ENCODE measurements at regions not wholly inside any gene's neighbourhood (a gene's known extent, or its start where the extent isn't known, plus 50 kb on each side); places are given as distances from the start of the nearest gene placed in this dataset.

- no peak overlapping the region for H3K9ac ChIP-seq (ENCODE audit: low read length)
- no peaks in the 10 kb centered on the region for H3K79me2 ChIP-seq (replicated peaks; ENCODE audit: insufficient read depth, low read length)
- H3K9me3 ChIP-seq (ENCODE audit: low read length) = no peaks in the 10 kb centered on the region
- no peak overlapping the region for H2AFZ ChIP-seq (ENCODE audit: low read depth, low read length)
- no peaks in the 10 kb centered on the region for H3K36me3 ChIP-seq (ENCODE audit: insufficient read depth, low read length)
- no peaks in the 10 kb centered on the region for H3K27me3 ChIP-seq (ENCODE audit: insufficient read depth, low read depth, low read length)
- no peak overlapping the region for H3K4me3 ChIP-seq (ENCODE audit: low read length)
- no peaks in the 10 kb centered on the region for H4K20me1 ChIP-seq (ENCODE audit: insufficient read depth)
- TF ChIP-seq SMC3 (conservative IDR thresholded peaks at IDR 0.05; ENCODE audit: poor library complexity) = no peak
- TF ChIP-seq RAD21 (conservative IDR thresholded peaks at IDR 0.05) = no peak
- TF ChIP-seq REST (IDR thresholded peaks at IDR 0.05; ENCODE audit: borderline replicate concordance) = no peak
- no peak for TF ChIP-seq POLR2AphosphoS5 (IDR thresholded peaks at IDR 0.05)
- TF ChIP-seq CTCF (IDR thresholded peaks at IDR 0.05; ENCODE audit: poor library complexity, severe bottlenecking) = no peak
- TF ChIP-seq MXI1 (conservative IDR thresholded peaks at IDR 0.05; ENCODE audit: poor library complexity, severe bottlenecking) = no peak
- no peak for TF ChIP-seq EZH2 (IDR thresholded peaks at IDR 0.05; ENCODE audit: borderline replicate concordance, insufficient read depth, low read length, poor library complexity, severe bottlenecking)
- TF ChIP-seq EP300 (conservative IDR thresholded peaks at IDR 0.05; ENCODE audit: poor library complexity, severe bottlenecking) = no peak
- TF ChIP-seq TAF1 (IDR thresholded peaks at IDR 0.05; ENCODE audit: low read depth) = no peak
- H3K9me2 ChIP-seq (ENCODE audit: insufficient read depth, low read length) = no peaks in the 10 kb centered on the region
- H3F3A ChIP-seq (ENCODE audit: insufficient read depth, low read length, poor library complexity, severe bottlenecking) = no peaks in the 10 kb centered on the region
- no peak overlapping the region for H3K27ac ChIP-seq (ENCODE audit: low read length)
- no peak overlapping the region for H3K4me2 ChIP-seq (ENCODE audit: low read length)
Observed at GRCh38 chr13:71378961-71379905, 487.8 kb downstream of the DACH1 start.

- Histone ChIP-seq H3F3A (ENCODE audit: insufficient read depth, low read length, poor library complexity, severe bottlenecking) (no peaks in the 10 kb centered on the region), H3K27me3 (ENCODE audit: insufficient read depth, low read depth, low read length) (no peaks in the 10 kb centered on the region), H3K9me3 (ENCODE audit: low read length) (no peaks in the 10 kb centered on the region), H3K4me3 (ENCODE audit: low read length) (no peak overlapping the region), H3K36me3 (ENCODE audit: insufficient read depth, low read length) (no peaks in the 10 kb centered on the region), H2AFZ (ENCODE audit: low read depth, low read length) (no peak overlapping the region), H3K9me2 (ENCODE audit: insufficient read depth, low read length) (no peaks in the 10 kb centered on the region), H4K20me1 (ENCODE audit: insufficient read depth) (no peaks in the 10 kb centered on the region), H3K79me2 (replicated peaks; ENCODE audit: insufficient read depth, low read length) (no peaks in the 10 kb centered on the region), H3K9ac (ENCODE audit: low read length) (no peak overlapping the region), H3K27ac (ENCODE audit: low read length) (no peak overlapping the region), H3K4me2 (ENCODE audit: low read length) (no peak overlapping the region)
- TF ChIP-seq CTCF (IDR thresholded peaks at IDR 0.05; ENCODE audit: poor library complexity, severe bottlenecking) (no peak), EP300 (conservative IDR thresholded peaks at IDR 0.05; ENCODE audit: poor library complexity, severe bottlenecking) (no peak), TAF1 (IDR thresholded peaks at IDR 0.05; ENCODE audit: low read depth) (no peak), POLR2AphosphoS5 (IDR thresholded peaks at IDR 0.05) (no peak), REST (IDR thresholded peaks at IDR 0.05; ENCODE audit: borderline replicate concordance) (no peak), SMC3 (conservative IDR thresholded peaks at IDR 0.05; ENCODE audit: poor library complexity) (no peak), MXI1 (conservative IDR thresholded peaks at IDR 0.05; ENCODE audit: poor library complexity, severe bottlenecking) (no peak), RAD21 (conservative IDR thresholded peaks at IDR 0.05) (no peak), EZH2 (IDR thresholded peaks at IDR 0.05; ENCODE audit: borderline replicate concordance, insufficient read depth, low read length, poor library complexity, severe bottlenecking) (no peak)
Observed at GRCh38 chr13:71374471-71375049, 492.4 kb downstream of the DACH1 start.

All from neural cell (in vitro differentiated cells).